HG03460 (cell line): ENCODE measurements at regions not wholly inside any gene's neighbourhood (a gene's known extent, or its start where the extent isn't known, plus 50 kb on each side); places are given as distances from the start of the nearest gene placed in this dataset.

ENCODE experiments used
- ATAC-seq: cut with Tn5 transposase; IDR thresholded peaks from one replicate; pipeline ENCODE4 v1.9.1; 2021; ENCODE audit not compliant: unreplicated experiment

- no peak for ATAC-seq
These were observed 913.9 kb upstream of the NR2F2 start for GRCh38 chr15:95416576-95416975.

GRCh38 chr15:95417761-95418160 is 912.7 kb upstream of the NR2F2 start:
- no peak for ATAC-seq

- ATAC-seq: no peak
These were observed 908.2 kb upstream of the NR2F2 start for GRCh38 chr15:95422255-95422654.

- ATAC-seq: no peak
These were observed 904.6 kb upstream of the NR2F2 start for GRCh38 chr15:95425859-95426258.

- no peak for ATAC-seq
These were observed 901.2 kb upstream of the NR2F2 start for GRCh38 chr15:95429345-95429744.

GRCh38 chr15:95431518-95431917 is 899.0 kb upstream of the NR2F2 start:
- ATAC-seq: no peak

- ATAC-seq: no peak
These were observed 897.6 kb upstream of the NR2F2 start for GRCh38 chr15:95432878-95433405.

- ATAC-seq: no peak
These were observed 890.6 kb upstream of the NR2F2 start for GRCh38 chr15:95439922-95440376.

GRCh38 chr15:95440712-95441111 is 889.8 kb upstream of the NR2F2 start:
- ATAC-seq: no peak

- no peak for ATAC-seq
These were observed 888.3 kb upstream of the NR2F2 start for GRCh38 chr15:95442107-95442719.

- no peak for ATAC-seq
These were observed 885.6 kb upstream of the NR2F2 start for GRCh38 chr15:95444860-95445259.

GRCh38 chr15:95446854-95447253 is 883.6 kb upstream of the NR2F2 start:
- peak; percentile 89 for ATAC-seq

- no peak for ATAC-seq
These were observed 883.0 kb upstream of the NR2F2 start for GRCh38 chr15:95447486-95447885.

GRCh38 chr15:95448531-95449229 is 881.8 kb upstream of the NR2F2 start:
- ATAC-seq: no peak

GRCh38 chr15:95449230-95449628 is 881.3 kb upstream of the NR2F2 start:
- ATAC-seq: no peak

- no peak for ATAC-seq
These were observed 880.1 kb upstream of the NR2F2 start for GRCh38 chr15:95450413-95450812.

- ATAC-seq: no peak
These were observed 878.6 kb upstream of the NR2F2 start for GRCh38 chr15:95451938-95452337.

- no peak for ATAC-seq
These were observed 875.9 kb upstream of the NR2F2 start for GRCh38 chr15:95454403-95455262.

- no peak for ATAC-seq
These were observed 873.0 kb upstream of the NR2F2 start for GRCh38 chr15:95457520-95457919.

GRCh38 chr15:95458721-95459120 is 871.8 kb upstream of the NR2F2 start:
- ATAC-seq: no peak

- no peak for ATAC-seq
These were observed 871.2 kb upstream of the NR2F2 start for GRCh38 chr15:95459273-95459672.

GRCh38 chr15:95464509-95464908 is 866.0 kb upstream of the NR2F2 start:
- no peak for ATAC-seq
